Right lobe of liver (tissue), 6 donors: ENCODE measurements at regions not wholly inside any gene's neighbourhood (a gene's known extent, or its start where the extent isn't known, plus 50 kb on each side); places are given as distances from the start of the nearest gene placed in this dataset.

Experiments
- ATAC-seq, 4 donors: fragments of 200-7000 bp; cut with Tn5 transposase; one replicate each; pipeline ENCODE4 v1.9.1; 2020; ENCODE audit warnings: mild to moderate bottlenecking in 4 of 4, moderate library complexity in 4 of 4
- DNase-seq, 3 donors: peaks; one replicate each; pipeline ENCODE4 v3.0.0-alpha.2; 2020
- H3K27ac ChIP-seq, 3 donors: fragments of 200-600 bp; one replicate each; pipeline ENCODE4 v1.8.0; 2022
- H3K27me3 ChIP-seq, 2 donors: fragments of 200-600 bp; one replicate each; pipeline ENCODE4 v1.8.0; 2022
- H3K36me3 ChIP-seq, 4 donors: fragments of 200-600 bp; sonication (generic) in 1 of 4; one replicate each; pipeline versions ENCODE4 v1.5.1 to v1.8.0; 2017 to 2022; ENCODE audit warnings: control low read depth in 1 of 4
- H3K4me1 ChIP-seq, 4 donors: fragments of 200-600 bp; sonication (generic) in 1 of 4; one replicate each; pipeline versions ENCODE4 v1.5.1 to v1.8.0; 2017 to 2022; ENCODE audit warnings: control low read depth in 1 of 4
- H3K4me3 ChIP-seq, 3 donors: fragments of 200-600 bp; one replicate each; pipeline ENCODE4 v1.8.0; 2022
- H3K9me3 ChIP-seq, 4 donors: fragments of 200-600 bp; sonication (generic) in 1 of 4; one replicate each; pipeline versions ENCODE4 v1.5.1 to v1.8.0; 2017 to 2022; ENCODE audit warnings: control low read depth in 1 of 4
- CTCF ChIP-seq, 4 donors: fragments of 200-600 bp in 3 of 4; fragments of 450-650 bp in 1 of 4; IDR thresholded peaks; one replicate each; pipeline versions ENCODE4 v1.5.1 to v1.8.0; 2016 to 2022; ENCODE audit warnings: antibody characterized with exemption in 4 of 4, mild to moderate bottlenecking in 2 of 4
- POLR2A ChIP-seq: fragments of 450-650 bp; IDR thresholded peaks from one replicate; pipeline ENCODE4 v1.6.1; 2017; ENCODE audit warnings: antibody characterized with exemption, mild to moderate bottlenecking
- WGBS: methylation state at CpG from one replicate; pipeline ENCODE4 v1.1.6; 2018; ENCODE audit warnings: low coverage, low lambda C conversion rate; ENCODE audit not compliant: insufficient coverage; ENCODE audit errors: missing lambda C conversion rate; 5-methylcytosine and 5-hydroxymethylcytosine counted together
- intact Hi-C, 2 donors: fragments of 100-400 bp; cut with DNase I; formaldehyde crosslinking; loops; one replicate each; pipeline versions ENCODE4 v1.11.2 to v1.14.1; 2022
- donor health status: DM: no; HTN: yes; CAD: no.
- donor health status: DM: no; HTN: no; CAD: no.
- donor health status: DM: no; HTN: no; CAD: no.
- donor health status: DM: no; HTN: yes; CAD: no.
- donor health status: DM: no; HTN: yes; CAD: no.

- Histone ChIP-seq H3K27ac (no peak overlapping the region), H3K36me3 (no peaks in the 10 kb centered on the region), H3K9me3 (no peaks in the 10 kb centered on the region), H3K27me3 (no peaks in the 10 kb centered on the region), H3K4me1 (no peaks in the 10 kb centered on the region), H3K4me3 (no peak overlapping the region)
- TF ChIP-seq CTCF (IDR thresholded peaks at IDR 0.05), result no peak
- no peak for TF ChIP-seq POLR2A
- intact Hi-C loops, result no loop called here
- 50% methylated on average over 1 of the region's 1 CpG for WGBS
- no peak for DNase-seq
- no peak for ATAC-seq
Observed at GRCh38 chr4:141543176-141543575, 93.2 kb upstream of the IL15 start.

- no peak overlapping the region for H3K4me3 ChIP-seq
- H3K36me3 ChIP-seq, result no peaks in the 10 kb centered on the region
- H3K27me3 ChIP-seq, result no peaks in the 10 kb centered on the region
- no peaks in the 10 kb centered on the region for H3K4me1 ChIP-seq
- DNase-seq (no peak), ATAC-seq (no peak)
- H3K27ac ChIP-seq, result no peak overlapping the region
- intact Hi-C loops, result no loop called here
- H3K9me3 ChIP-seq, result no peaks in the 10 kb centered on the region
- WGBS, result 71% methylated on average over 2 of the region's 2 CpGs
- TF ChIP-seq POLR2A, result no peak
- no peak for TF ChIP-seq CTCF (IDR thresholded peaks at IDR 0.05)
Observed at GRCh38 chr4:141543706-141544105, 92.7 kb upstream of the IL15 start.

DNA sequence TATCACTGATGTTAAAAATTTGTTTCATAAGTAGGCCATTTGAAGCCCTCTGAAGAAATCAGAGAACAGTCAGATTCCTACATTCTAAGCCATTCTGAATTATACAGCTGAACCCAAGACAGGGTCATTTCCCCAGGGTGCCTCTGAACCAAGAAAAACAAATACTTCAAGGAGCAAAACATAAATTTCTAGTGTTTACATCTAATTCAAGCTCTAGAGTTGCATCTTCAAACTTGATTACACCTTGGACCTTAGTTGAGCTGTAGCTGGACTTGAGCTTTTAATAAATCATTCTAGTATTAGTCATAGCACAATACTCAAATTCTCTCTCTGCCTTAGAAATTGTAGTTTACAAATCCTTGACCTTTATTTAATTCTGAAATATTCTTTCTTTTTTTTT, 87.6 kb upstream of the IL15 start:
- DNase-seq, result no peak
- H3K4me3 ChIP-seq, result no peak overlapping the region
- no peaks in the 10 kb centered on the region for H3K9me3 ChIP-seq
- TF ChIP-seq POLR2A, result no peak
- no peak for TF ChIP-seq CTCF (IDR thresholded peaks at IDR 0.05)
- no peak for ATAC-seq
- intact Hi-C loops, result no loop called here
- no peaks in the 10 kb centered on the region for H3K27me3 ChIP-seq
- H3K27ac ChIP-seq, result no peak overlapping the region
- H3K4me1 ChIP-seq, result no peaks in the 10 kb centered on the region
- H3K36me3 ChIP-seq, result no peaks in the 10 kb centered on the region

DNA sequence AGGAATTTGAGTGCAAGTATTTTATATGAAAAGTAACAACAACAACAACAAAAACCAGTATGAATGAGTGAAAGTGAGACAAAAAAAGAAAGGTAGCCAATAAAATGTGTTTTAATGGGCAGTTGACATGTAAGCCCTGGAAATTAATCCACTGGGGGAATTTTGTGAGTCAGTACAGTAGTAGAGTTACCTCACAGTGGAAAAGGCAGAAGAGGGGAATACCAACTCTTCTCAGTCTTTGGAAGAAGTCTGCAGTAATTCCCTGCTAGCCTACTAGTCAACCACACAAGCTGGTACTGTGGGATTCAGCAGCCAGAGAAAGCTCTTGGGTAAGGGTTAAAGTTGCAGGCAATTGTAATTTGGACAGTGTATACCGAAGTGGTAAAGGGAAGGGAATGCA, 76.3 kb upstream of the IL15 start:
- peaks cover 0 to 3% (median 0%) of the 10 kb centered on the region in 4 donors for H3K4me1 ChIP-seq
- intact Hi-C loops, result no loop called here
- 21% methylated on average over 1 of the region's 1 CpG for WGBS
- no peak overlapping the region for H3K27ac ChIP-seq
- TF ChIP-seq CTCF (IDR thresholded peaks at IDR 0.05), result no peak
- TF ChIP-seq POLR2A, result no peak
- H3K4me3 ChIP-seq, result no peak overlapping the region
- DNase-seq, result no peak
- no peaks in the 10 kb centered on the region for H3K27me3 ChIP-seq
- H3K36me3 ChIP-seq, result no peaks in the 10 kb centered on the region
- no peak for ATAC-seq
- no peaks in the 10 kb centered on the region for H3K9me3 ChIP-seq

- ATAC-seq, result no peak
- H3K27me3 ChIP-seq, result no peaks in the 10 kb centered on the region
- no peak overlapping the region for H3K27ac ChIP-seq
- DNase-seq, result no peak
- H3K4me1 ChIP-seq, result no peaks in the 10 kb centered on the region
- no peaks in the 10 kb centered on the region for H3K36me3 ChIP-seq
- no peak overlapping the region for H3K4me3 ChIP-seq
- TF ChIP-seq CTCF (IDR thresholded peaks at IDR 0.05), result no peak
- TF ChIP-seq POLR2A, result no peak
- H3K9me3 ChIP-seq, result no peaks in the 10 kb centered on the region
- intact Hi-C loops, result no loop called here
- WGBS, result 83% methylated on average over 2 of the region's 2 CpGs
Observed at GRCh38 chr4:141562649-141563048, 73.7 kb upstream of the IL15 start.
